NOMO-1 treated with DMSO at 0.1 percent for 48 hours (cell line): ENCODE measurements at regions not wholly inside any gene's neighbourhood (a gene's known extent, or its start where the extent isn't known, plus 50 kb on each side); places are given as distances from the start of the nearest gene placed in this dataset.
A peak's percentile ranks its signal among the peaks of the same experiment; 100 is the strongest.
"Not testable (repeated sequence)": the region's sequence is repeated elsewhere in the genome, so short reads cannot be mapped to it uniquely, and the experiment has no call there.

Experiments used
- DNase-seq: peaks from one replicate; lab custom pipeline; 2025; ENCODE audit not compliant: unreplicated experiment; lab: John Stamatoyannopoulos, UW

GRCh38 chr6:56719315-56720058 is 76.8 kb upstream of the DST start:
- DNase-seq: not testable (repeated sequence)

GRCh38 chr6:56718236-56718635 is 75.5 kb upstream of the DST start:
- no peak for DNase-seq

- DNase-seq: no peak
Observed at GRCh38 chr6:56716229-56716628, 73.5 kb upstream of the DST start.

- no peak for DNase-seq
Observed at GRCh38 chr6:56715741-56716140, 73.1 kb upstream of the DST start.

GRCh38 chr6:56714982-56715456 is 72.3 kb upstream of the DST start:
- no peak for DNase-seq

- no peak for DNase-seq
Observed at GRCh38 chr6:56714273-56714672, 71.6 kb upstream of the DST start.

GRCh38 chr6:56713254-56713672 is 70.6 kb upstream of the DST start:
- DNase-seq: no peak

GRCh38 chr6:56710967-56711366 is 68.3 kb upstream of the DST start:
- DNase-seq: no peak

GRCh38 chr6:56709650-56710049 is 67.0 kb upstream of the DST start:
- DNase-seq: no peak

GRCh38 chr6:56708810-56709597 is 66.3 kb upstream of the DST start:
- DNase-seq: peak; percentile 92

GRCh38 chr6:56706981-56707726 is 64.5 kb upstream of the DST start:
- no peak for DNase-seq

- DNase-seq: peak; percentile 40
Observed at GRCh38 chr6:56699066-56699654, 56.5 kb upstream of the DST start.

- no peak for DNase-seq
Observed at GRCh38 chr6:56695702-56696101, 53.0 kb upstream of the DST start.

- DNase-seq: no peak
Observed at GRCh38 chr6:56694002-56694401, 51.3 kb upstream of the DST start.

- DNase-seq: no peak
Observed at GRCh38 chr6:56693246-56693607, 50.5 kb upstream of the DST start.

- peak; percentile 22 for DNase-seq
Observed at GRCh38 chr6:56692523-56693245, 50.0 kb upstream of the DST start.
